ENCODE measurements at regions not wholly inside any gene's neighbourhood (a gene's known extent, or its start where the extent isn't known, plus 50 kb on each side); places are given as distances from the start of the nearest gene placed in this dataset.

- TF ChIP-seq CTCF (IDR thresholded peaks at IDR 0.05; ENCODE audit: borderline replicate concordance, extremely low read depth, low read length, poor library complexity, severe bottlenecking) = no peak
- Histone ChIP-seq H3K4me2 (ENCODE audit: insufficient read depth, low read length) (no peak overlapping the region), H3K79me2 (ENCODE audit: insufficient read depth, low read length) (no peaks in the 10 kb centered on the region), H3K27ac (ENCODE audit: low read length) (no peak overlapping the region), H3K4me1 (ENCODE audit: insufficient read depth, low read length) (no peaks in the 10 kb centered on the region), H3K4me3 (ENCODE audit: low read depth in 1 of 2, low read length in 2 of 2) (no peak overlapping the region), H3K9ac (ENCODE audit: low read depth, low read length) (no peak overlapping the region), H3K9me3 (ENCODE audit: insufficient read depth, low read length, severe bottlenecking) (no peaks in the 10 kb centered on the region), H2AFZ (ENCODE audit: low read depth, low read length) (no peak overlapping the region), H3K36me3 (ENCODE audit: insufficient read depth, low read length) (no peaks in the 10 kb centered on the region), H4K20me1 (ENCODE audit: insufficient read depth, low read length) (no peaks in the 10 kb centered on the region), H3K27me3 (ENCODE audit: insufficient read depth, low read length, poor library complexity) (no peaks in the 10 kb centered on the region)
- no peak for DNase-seq
- no peak for ATAC-seq (ENCODE audit: insufficient read depth, low read depth)
Measured at GRCh38 chr6:170225852-170226417, 64.9 kb downstream of the DLL1 start.

GRCh38 chr6:170224694-170225660 lies 65.9 kb downstream of the DLL1 start:
- DNase-seq = no peak
- TF ChIP-seq EZH2 (IDR thresholded peaks at IDR 0.05; ENCODE audit: borderline replicate concordance, low read depth, low read length, severe bottlenecking) = no peak
- no peak for TF ChIP-seq CTCF (IDR thresholded peaks at IDR 0.05; ENCODE audit: borderline replicate concordance, extremely low read depth, low read length, poor library complexity, severe bottlenecking)
- no peak overlapping the region for H3K27ac ChIP-seq (ENCODE audit: low read length)

GRCh38 chr6:170223718-170224693 lies 66.9 kb downstream of the DLL1 start:
- Histone ChIP-seq H3K9me3 (ENCODE audit: insufficient read depth, low read length, severe bottlenecking) (no peaks in the 10 kb centered on the region), H3K79me2 (ENCODE audit: insufficient read depth, low read length) (no peaks in the 10 kb centered on the region), H3K36me3 (ENCODE audit: insufficient read depth, low read length) (no peaks in the 10 kb centered on the region), H3K27ac (ENCODE audit: low read length) (no peak overlapping the region), H4K20me1 (ENCODE audit: insufficient read depth, low read length) (no peaks in the 10 kb centered on the region), H2AFZ (ENCODE audit: low read depth, low read length) (no peak overlapping the region), H3K9ac (ENCODE audit: low read depth, low read length) (no peak overlapping the region), H3K4me1 (ENCODE audit: insufficient read depth, low read length) (no peaks in the 10 kb centered on the region), H3K4me2 (ENCODE audit: insufficient read depth, low read length) (no peak overlapping the region), H3K27me3 (ENCODE audit: insufficient read depth, low read length, poor library complexity) (no peaks in the 10 kb centered on the region), H3K4me3 (ENCODE audit: low read depth in 1 of 2, low read length in 2 of 2) (no peak overlapping the region)
- ATAC-seq (ENCODE audit: insufficient read depth, low read depth) = no peak
- TF ChIP-seq EZH2 (IDR thresholded peaks at IDR 0.05; ENCODE audit: borderline replicate concordance, low read depth, low read length, severe bottlenecking) = no peak
- TF ChIP-seq CTCF (IDR thresholded peaks at IDR 0.05; ENCODE audit: borderline replicate concordance, extremely low read depth, low read length, poor library complexity, severe bottlenecking) = no peak
- DNase-seq = no peak

More at GRCh38 chr6:170224694-170225660, 65.9 kb downstream of the DLL1 start:
- Histone ChIP-seq H4K20me1 (ENCODE audit: insufficient read depth, low read length) (no peaks in the 10 kb centered on the region), H3K36me3 (ENCODE audit: insufficient read depth, low read length) (no peaks in the 10 kb centered on the region), H3K4me1 (ENCODE audit: insufficient read depth, low read length) (no peaks in the 10 kb centered on the region), H3K4me2 (ENCODE audit: insufficient read depth, low read length) (no peak overlapping the region), H2AFZ (ENCODE audit: low read depth, low read length) (no peak overlapping the region), H3K27me3 (ENCODE audit: insufficient read depth, low read length, poor library complexity) (no peaks in the 10 kb centered on the region), H3K4me3 (ENCODE audit: low read depth in 1 of 2, low read length in 2 of 2) (no peak overlapping the region), H3K9me3 (ENCODE audit: insufficient read depth, low read length, severe bottlenecking) (no peaks in the 10 kb centered on the region), H3K9ac (ENCODE audit: low read depth, low read length) (no peak overlapping the region), H3K79me2 (ENCODE audit: insufficient read depth, low read length) (no peaks in the 10 kb centered on the region)
- no peak for ATAC-seq (ENCODE audit: insufficient read depth, low read depth)

Data from DND-41 (cell line).